Fibroblast of lung (primary cell): ENCODE measurements at regions not wholly inside any gene's neighbourhood (a gene's known extent, or its start where the extent isn't known, plus 50 kb on each side); places are given as distances from the start of the nearest gene placed in this dataset.

Source experiments
- DNase-seq, 2 donors: peaks; one replicate each; pipeline versions ENCODE4 v3.0.0 to v3.0.0-alpha.2; 2010; ENCODE audit warnings: low read depth in 2 of 2
- H2AFZ ChIP-seq: 2 replicates; pipeline ENCODE4 v1.5.1; 2012; ENCODE audit warnings: low read length, control low read depth, inconsistent platforms
- H3K27ac ChIP-seq: 2 replicates; pipeline ENCODE4 v1.5.1; 2011; ENCODE audit warnings: low read length, control low read depth; ENCODE audit not compliant: insufficient read depth
- H3K27me3 ChIP-seq: 2 replicates; pipeline ENCODE4 v1.5.1; 2011; ENCODE audit warnings: mild to moderate bottlenecking, low read length; ENCODE audit not compliant: control insufficient read depth, insufficient read depth
- H3K36me3 ChIP-seq: 2 replicates; pipeline ENCODE4 v1.5.1; 2011; ENCODE audit warnings: low read length; ENCODE audit not compliant: control insufficient read depth, insufficient read depth
- H3K4me1 ChIP-seq: 2 replicates; pipeline ENCODE4 v1.5.1; 2011; ENCODE audit warnings: low read length; ENCODE audit not compliant: control insufficient read depth, insufficient read depth; ENCODE audit errors: extremely low read depth
- H3K4me2 ChIP-seq: 2 replicates; pipeline ENCODE4 v1.5.1; 2011; ENCODE audit warnings: low read length, control low read depth; ENCODE audit not compliant: insufficient read depth; ENCODE audit errors: extremely low read depth
- H3K4me3 ChIP-seq, 4 experiments: fragments of 200-600 bp in 1 of 4; sonication (generic) in 1 of 4; replicated peaks in 1 of 4; 2 replicates each; pipeline ENCODE4 v1.5.1; 2011 to 2016; ENCODE audit warnings: low read length in 4 of 4, low read depth in 3 of 4, mild to moderate bottlenecking in 3 of 4, control low read depth in 2 of 4, inconsistent platforms in 1 of 4, mixed read lengths in 1 of 4; ENCODE audit not compliant: insufficient read depth in 1 of 4; ENCODE audit errors: control extremely low read depth in 1 of 4
- H3K79me2 ChIP-seq: 2 replicates; pipeline ENCODE4 v1.5.1; 2012; ENCODE audit warnings: mild to moderate bottlenecking, low read length, inconsistent platforms; ENCODE audit not compliant: control insufficient read depth, insufficient read depth
- H3K9ac ChIP-seq: 2 replicates; pipeline ENCODE4 v1.5.1; 2011; ENCODE audit warnings: mild to moderate bottlenecking, low read length, control low read depth; ENCODE audit not compliant: insufficient read depth
- H3K9me3 ChIP-seq: 2 replicates; pipeline ENCODE4 v1.5.1; 2012; ENCODE audit warnings: low read depth, low read length; ENCODE audit not compliant: control insufficient read depth, insufficient read depth
- H4K20me1 ChIP-seq: 2 replicates; pipeline ENCODE4 v1.5.1; 2011; ENCODE audit warnings: low read length; ENCODE audit not compliant: control insufficient read depth, insufficient read depth; ENCODE audit errors: extremely low read depth
- EZH2 ChIP-seq: IDR thresholded peaks from 2 replicates; pipeline ENCODE4 v1.5.1; 2012; ENCODE audit warnings: low read length, control low read depth, mild to moderate bottlenecking; ENCODE audit errors: missing control alignments
- TF ChIP-seq, protein P1 (sequence below), 2 donors: IDR thresholded peaks in 1 of 2; conservative IDR thresholded peaks in 1 of 2; 1 replicate in 1 of 2; 2 replicates in 1 of 2; pipeline ENCODE4 v1.5.1; 2011 to 2012; ENCODE audit warnings: low read length in 2 of 2, control low read depth in 1 of 2, inconsistent platforms in 1 of 2, low read depth in 1 of 2, mild to moderate bottlenecking in 1 of 2

DNA sequence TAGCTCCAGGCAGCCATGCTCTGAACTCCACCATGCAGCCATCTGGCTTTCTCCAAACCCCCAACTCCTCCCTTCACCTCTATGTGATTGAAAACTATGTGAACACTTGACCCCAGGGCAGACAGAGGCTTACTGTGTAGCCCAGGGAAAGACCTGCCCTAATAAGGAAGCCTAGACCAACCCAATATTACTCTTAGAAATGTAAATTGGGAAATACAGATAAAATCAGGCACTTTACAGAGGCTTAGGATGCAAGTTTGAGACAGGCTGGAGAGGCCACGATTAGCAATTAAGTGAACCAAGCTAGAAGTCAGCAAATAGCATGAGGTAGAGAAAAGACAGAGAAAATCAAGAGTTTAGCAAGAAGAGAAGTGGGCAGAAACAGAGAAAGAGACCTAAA, 141.7 kb upstream of the ABCA1 start:
- Histone ChIP-seq H2AFZ (no peak overlapping the region), H3K79me2 (no peaks in the 10 kb centered on the region), H3K27me3 (no peaks in the 10 kb centered on the region), H3K9ac (no peak overlapping the region), H3K4me2 (no peak overlapping the region), H3K36me3 (no peaks in the 10 kb centered on the region), H3K27ac (no peak overlapping the region), H3K9me3 (no peaks in the 10 kb centered on the region), H3K4me3 (no peak overlapping the region), H3K4me1 (peaks cover 34% of the 10 kb centered on the region), H4K20me1 (no peaks in the 10 kb centered on the region)
- peak in 1 of 2 donors; percentile 32 for DNase-seq
- no peak for TF ChIP-seq EZH2
- TF ChIP-seq, protein P1, sequence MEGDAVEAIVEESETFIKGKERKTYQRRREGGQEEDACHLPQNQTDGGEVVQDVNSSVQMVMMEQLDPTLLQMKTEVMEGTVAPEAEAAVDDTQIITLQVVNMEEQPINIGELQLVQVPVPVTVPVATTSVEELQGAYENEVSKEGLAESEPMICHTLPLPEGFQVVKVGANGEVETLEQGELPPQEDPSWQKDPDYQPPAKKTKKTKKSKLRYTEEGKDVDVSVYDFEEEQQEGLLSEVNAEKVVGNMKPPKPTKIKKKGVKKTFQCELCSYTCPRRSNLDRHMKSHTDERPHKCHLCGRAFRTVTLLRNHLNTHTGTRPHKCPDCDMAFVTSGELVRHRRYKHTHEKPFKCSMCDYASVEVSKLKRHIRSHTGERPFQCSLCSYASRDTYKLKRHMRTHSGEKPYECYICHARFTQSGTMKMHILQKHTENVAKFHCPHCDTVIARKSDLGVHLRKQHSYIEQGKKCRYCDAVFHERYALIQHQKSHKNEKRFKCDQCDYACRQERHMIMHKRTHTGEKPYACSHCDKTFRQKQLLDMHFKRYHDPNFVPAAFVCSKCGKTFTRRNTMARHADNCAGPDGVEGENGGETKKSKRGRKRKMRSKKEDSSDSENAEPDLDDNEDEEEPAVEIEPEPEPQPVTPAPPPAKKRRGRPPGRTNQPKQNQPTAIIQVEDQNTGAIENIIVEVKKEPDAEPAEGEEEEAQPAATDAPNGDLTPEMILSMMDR (conservative IDR thresholded peaks at IDR 0.05 in 1 of 2, IDR thresholded peaks at IDR 0.05 in 1 of 2; ENCODE audit: low read depth in 1 of 2, low read length in 2 of 2), result no peak

DNA sequence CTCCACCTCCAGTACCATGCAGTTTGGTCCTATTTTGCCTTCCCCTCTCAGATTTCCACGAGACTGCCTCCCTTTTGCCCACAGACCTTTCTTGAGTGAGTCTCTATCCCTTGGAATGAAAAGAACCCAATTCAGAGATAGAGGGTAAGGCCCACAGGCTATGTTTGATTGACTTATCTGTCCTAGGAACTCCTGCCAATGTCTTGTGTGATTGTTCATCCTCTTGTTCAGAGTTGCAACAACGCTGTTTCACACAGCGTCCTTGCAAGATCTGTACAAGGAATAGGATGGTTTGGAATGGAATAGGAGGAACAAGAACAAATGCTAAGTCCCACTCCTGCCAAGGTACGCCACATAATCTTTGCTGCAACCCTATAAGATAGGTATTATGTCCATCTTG, 142.2 kb upstream of the ABCA1 start:
- no peaks in the 10 kb centered on the region for H3K9me3 ChIP-seq
- H3K9ac ChIP-seq, result no peak overlapping the region
- no peaks in the 10 kb centered on the region for H3K79me2 ChIP-seq
- TF ChIP-seq EZH2, result no peak
- TF ChIP-seq, protein P1 (conservative IDR thresholded peaks at IDR 0.05 in 1 of 2, IDR thresholded peaks at IDR 0.05 in 1 of 2; ENCODE audit: low read depth in 1 of 2, low read length in 2 of 2), result no peak
- H4K20me1 ChIP-seq, result no peaks in the 10 kb centered on the region
- H3K4me2 ChIP-seq, result no peak overlapping the region
- peak overlapping the region; percentile 39 for H3K27ac ChIP-seq
- no peak overlapping the region for H3K4me3 ChIP-seq
- DNase-seq, result peak in 1 of 2 donors; percentile 62
- H2AFZ ChIP-seq, result no peak overlapping the region
- H3K27me3 ChIP-seq, result no peaks in the 10 kb centered on the region
- H3K4me1 ChIP-seq, result peaks cover 30% of the 10 kb centered on the region
- H3K36me3 ChIP-seq, result no peaks in the 10 kb centered on the region

DNA sequence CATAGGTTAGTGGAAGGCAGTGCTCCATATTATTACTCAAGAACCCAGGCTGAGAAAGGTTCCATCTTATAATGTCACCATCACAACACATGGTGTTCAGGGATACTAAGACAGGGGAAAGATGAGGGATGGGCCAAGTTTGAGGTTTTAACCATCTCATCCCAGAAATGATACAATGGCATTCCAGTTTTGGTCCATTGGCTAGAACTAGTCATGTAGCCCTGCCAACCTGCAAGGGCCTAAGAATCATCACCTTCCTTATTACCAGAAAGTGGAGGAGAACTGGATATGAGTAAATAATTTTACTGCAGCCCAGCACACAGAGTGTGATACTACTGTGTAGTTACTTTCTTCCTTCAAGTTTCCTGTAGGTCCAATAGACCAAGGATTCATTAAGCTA, 144.5 kb upstream of the ABCA1 start:
- no peaks in the 10 kb centered on the region for H4K20me1 ChIP-seq
- no peak overlapping the region for H3K9ac ChIP-seq
- no peaks in the 10 kb centered on the region for H3K79me2 ChIP-seq
- no peaks in the 10 kb centered on the region for H3K9me3 ChIP-seq
- no peak overlapping the region for H3K4me3 ChIP-seq
- no peaks in the 10 kb centered on the region for H3K36me3 ChIP-seq
- H3K4me1 ChIP-seq, result peaks cover 24% of the 10 kb centered on the region
- no peak overlapping the region for H2AFZ ChIP-seq
- DNase-seq, result no peak
- no peak overlapping the region for H3K27ac ChIP-seq
- no peak overlapping the region for H3K4me2 ChIP-seq
- no peak for TF ChIP-seq EZH2
- TF ChIP-seq, protein P1 (conservative IDR thresholded peaks at IDR 0.05 in 1 of 2, IDR thresholded peaks at IDR 0.05 in 1 of 2; ENCODE audit: low read depth in 1 of 2, low read length in 2 of 2), result no peak
- no peaks in the 10 kb centered on the region for H3K27me3 ChIP-seq
